GM03348 (cell line): ENCODE measurements at regions not wholly inside any gene's neighbourhood (a gene's known extent, or its start where the extent isn't known, plus 50 kb on each side); places are given as distances from the start of the nearest gene placed in this dataset.
"Not testable (repeated sequence)": the region's sequence is repeated elsewhere in the genome, so short reads cannot be mapped to it uniquely, and the experiment has no call there.

Source experiments
- DNase-seq: peaks from one replicate; pipeline ENCODE4 v3.0.0; 2012; ENCODE audit warnings: low spot score

GRCh38 chr10:85477979-85478378 lies 888.6 kb downstream of the GRID1 start:
- no peak for DNase-seq

GRCh38 chr10:85490431-85490830 lies 876.2 kb downstream of the GRID1 start:
- DNase-seq = no peak

- DNase-seq = no peak
These were observed 874.9 kb downstream of the GRID1 start for GRCh38 chr10:85491652-85492051.

GRCh38 chr10:85492684-85493083 lies 873.9 kb downstream of the GRID1 start:
- DNase-seq = no peak

- no peak for DNase-seq
These were observed 872.9 kb downstream of the GRID1 start for GRCh38 chr10:85493703-85494102.

GRCh38 chr10:85504641-85505040 lies 862.0 kb downstream of the GRID1 start:
- DNase-seq = not testable (repeated sequence)

GRCh38 chr10:85508159-85508558 lies 858.4 kb downstream of the GRID1 start:
- no peak for DNase-seq

- no peak for DNase-seq
These were observed 855.9 kb downstream of the GRID1 start for GRCh38 chr10:85510682-85511081.

- DNase-seq = no peak
These were observed 853.2 kb downstream of the GRID1 start for GRCh38 chr10:85513436-85513835.

GRCh38 chr10:85515316-85515715 lies 851.3 kb downstream of the GRID1 start:
- DNase-seq = no peak

- no peak for DNase-seq
These were observed 842.5 kb downstream of the GRID1 start for GRCh38 chr10:85524001-85524666.

- no peak for DNase-seq
These were observed 838.8 kb downstream of the GRID1 start for GRCh38 chr10:85527616-85528317.

GRCh38 chr10:85528318-85528652 lies 838.3 kb downstream of the GRID1 start:
- DNase-seq = no peak

GRCh38 chr10:85531706-85532105 lies 834.9 kb downstream of the GRID1 start:
- no peak for DNase-seq

- DNase-seq = no peak
These were observed 833.8 kb downstream of the GRID1 start for GRCh38 chr10:85532773-85533172.

- no peak for DNase-seq
These were observed 830.7 kb downstream of the GRID1 start for GRCh38 chr10:85535926-85536325.

GRCh38 chr10:85537561-85537960 lies 829.0 kb downstream of the GRID1 start:
- DNase-seq = no peak

- DNase-seq = no peak
These were observed 828.0 kb downstream of the GRID1 start for GRCh38 chr10:85538601-85539000.

GRCh38 chr10:85542152-85542551 lies 824.4 kb downstream of the GRID1 start:
- DNase-seq = no peak

GRCh38 chr10:85542936-85543730 lies 823.5 kb downstream of the GRID1 start:
- DNase-seq = no peak

- DNase-seq = no peak
These were observed 821.6 kb downstream of the GRID1 start for GRCh38 chr10:85544956-85545355.

- no peak for DNase-seq
These were observed 820.7 kb downstream of the GRID1 start for GRCh38 chr10:85545874-85546273.

GRCh38 chr10:85547460-85548023 lies 819.1 kb downstream of the GRID1 start:
- no peak for DNase-seq
